ENCODE measurements at regions not wholly inside any gene's neighbourhood (a gene's known extent, or its start where the extent isn't known, plus 50 kb on each side); places are given as distances from the start of the nearest gene placed in this dataset.

GRCh38 chr13:83232626-83233025 lies 649.6 kb downstream of the SLITRK1 start:
- Histone ChIP-seq H3K36me3 (no peaks in the 10 kb centered on the region), H3K4me1 (no peaks in the 10 kb centered on the region), H3K4me3 (no peak overlapping the region), H3K27me3 (no peaks in the 10 kb centered on the region), H3K27ac (no peak overlapping the region), H3K9me3 (no peaks in the 10 kb centered on the region)
- no peak for DNase-seq
- no peak for TF ChIP-seq CTCF (IDR thresholded peaks at IDR 0.05)
- ATAC-seq = no peak
- intact Hi-C loops (cut with DNase I) = no loop called here

GRCh38 chr13:83229574-83230305 lies 652.5 kb downstream of the SLITRK1 start:
- Histone ChIP-seq H3K9me3 (no peaks in the 10 kb centered on the region), H3K27me3 (no peaks in the 10 kb centered on the region), H3K4me1 (no peaks in the 10 kb centered on the region), H3K4me3 (no peak overlapping the region), H3K36me3 (no peaks in the 10 kb centered on the region), H3K27ac (no peak overlapping the region)
- DNase-seq (no peak), ATAC-seq (no peak)
- intact Hi-C loops (cut with DNase I) = no loop called here
- TF ChIP-seq CTCF (IDR thresholded peaks at IDR 0.05) = no peak

DNA sequence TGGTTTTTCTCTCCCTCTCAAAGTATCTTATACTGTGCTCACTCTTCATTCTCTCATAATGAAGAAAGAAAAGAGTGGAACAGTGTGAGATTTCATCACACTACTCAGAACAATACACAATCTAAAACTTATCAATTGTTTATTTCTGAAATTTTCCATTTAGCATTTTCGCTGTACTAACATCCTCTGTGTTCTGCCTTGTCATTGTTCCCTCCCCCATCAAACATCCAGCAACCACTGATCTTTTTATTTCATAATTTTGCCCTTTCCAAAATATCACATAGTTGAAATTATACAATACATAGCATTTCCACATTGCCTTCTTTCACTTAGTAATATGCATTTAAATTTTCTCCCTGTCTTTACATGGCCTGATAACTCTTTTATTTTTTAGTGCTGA lies 658.7 kb downstream of the SLITRK1 start:
- no peak overlapping the region for H3K4me3 ChIP-seq
- H3K4me1 ChIP-seq = no peaks in the 10 kb centered on the region
- H3K36me3 ChIP-seq = no peaks in the 10 kb centered on the region
- no peaks in the 10 kb centered on the region for H3K27me3 ChIP-seq
- no peaks in the 10 kb centered on the region for H3K9me3 ChIP-seq
- TF ChIP-seq CTCF (IDR thresholded peaks at IDR 0.05) = no peak
- DNase-seq (no peak), ATAC-seq (no peak)
- no peak overlapping the region for H3K27ac ChIP-seq
- intact Hi-C loops (cut with DNase I) = no loop called here

- Histone ChIP-seq H3K36me3 (no peaks in the 10 kb centered on the region), H3K4me3 (no peak overlapping the region), H3K27ac (no peak overlapping the region), H3K9me3 (no peaks in the 10 kb centered on the region), H3K27me3 (no peaks in the 10 kb centered on the region), H3K4me1 (no peaks in the 10 kb centered on the region)
- intact Hi-C loops (cut with DNase I) = no loop called here
- DNase-seq (no peak), ATAC-seq (no peak)
- TF ChIP-seq CTCF (IDR thresholded peaks at IDR 0.05) = no peak
These were observed 660.4 kb downstream of the SLITRK1 start for GRCh38 chr13:83221813-83222241.

GRCh38 chr13:83221256-83221655 lies 661.0 kb downstream of the SLITRK1 start:
- no peak overlapping the region for H3K27ac ChIP-seq
- no peaks in the 10 kb centered on the region for H3K4me1 ChIP-seq
- no peaks in the 10 kb centered on the region for H3K27me3 ChIP-seq
- no peak for DNase-seq
- no peak for TF ChIP-seq CTCF (IDR thresholded peaks at IDR 0.05)
- ATAC-seq = no peak
- H3K4me3 ChIP-seq = no peak overlapping the region
- H3K36me3 ChIP-seq = no peaks in the 10 kb centered on the region
- no peaks in the 10 kb centered on the region for H3K9me3 ChIP-seq
- intact Hi-C loops (cut with DNase I) = no loop called here

- Histone ChIP-seq H3K4me3 (no peak overlapping the region), H3K4me1 (no peaks in the 10 kb centered on the region), H3K27me3 (no peaks in the 10 kb centered on the region), H3K9me3 (no peaks in the 10 kb centered on the region), H3K27ac (no peak overlapping the region), H3K36me3 (no peaks in the 10 kb centered on the region)
- intact Hi-C loops (cut with DNase I) = no loop called here
- DNase-seq (no peak), ATAC-seq (no peak)
- TF ChIP-seq CTCF (IDR thresholded peaks at IDR 0.05) = no peak
These were observed 662.0 kb downstream of the SLITRK1 start for GRCh38 chr13:83220241-83220640.
